ENCODE measurements at regions not wholly inside any gene's neighbourhood (a gene's known extent, or its start where the extent isn't known, plus 50 kb on each side); places are given as distances from the start of the nearest gene placed in this dataset.

- no peak for TF ChIP-seq CTCF (conservative IDR thresholded peaks at IDR 0.05)
- H3K4me2 ChIP-seq (ENCODE audit: insufficient read depth, insufficient read length, low read length), result no peak overlapping the region
- H3K4me1 Mint-ChIP-seq, result no peaks in the 10 kb centered on the region
These were observed 236.0 kb upstream of the POGK start for GRCh38 chr1:166603296-166603695.

More at GRCh38 chr1:166603296-166603695, 236.0 kb upstream of the POGK start:
- no peak overlapping the region for H3K18ac ChIP-seq (ENCODE audit: insufficient read length, low read depth, low read length)
- no peak overlapping the region for H4K8ac ChIP-seq (replicated peaks; ENCODE audit: insufficient read length, low read depth, low read length)
- no peak overlapping the region for H3K56ac ChIP-seq (ENCODE audit: insufficient read length, low read depth, low read length)
- H3K9me3 ChIP-seq (ENCODE audit: control insufficient read depth, low read depth, low read length), result no peaks in the 10 kb centered on the region
- no peak overlapping the region for H2BK120ac ChIP-seq (ENCODE audit: low read depth, low read length, poor library complexity, severe bottlenecking)
- H2BK5ac ChIP-seq (ENCODE audit: insufficient read length, low read length), result no peak overlapping the region
- H3K9ac ChIP-seq (ENCODE audit: extremely low read depth, insufficient read length, low read length), result no peak overlapping the region
- H2BK15ac ChIP-seq (ENCODE audit: low read depth, low read length), result no peak overlapping the region
- no peak overlapping the region for H3K4ac ChIP-seq (ENCODE audit: low read depth, low read length)
- no peak overlapping the region for H3K27ac ChIP-seq (ENCODE audit: insufficient read length, low read depth, low read length)
- DNase-seq, result no peak
- no peak overlapping the region for H3K23ac ChIP-seq (ENCODE audit: insufficient read length, low read depth, low read length)
- no peaks in the 10 kb centered on the region for H3K27me3 ChIP-seq (ENCODE audit: insufficient read depth, low read length)
- no peak overlapping the region for H4K91ac ChIP-seq (ENCODE audit: insufficient read length, low read depth, low read length)
- no peak overlapping the region for H3K27ac Mint-ChIP-seq
- no peak overlapping the region for H4K5ac ChIP-seq (ENCODE audit: insufficient read length, low read depth, low read length)
- peaks cover 0 to 7% (median 0%) of the 10 kb centered on the region in 3 experiments; a peak in 1 of 7 replicates for H3K36me3 Mint-ChIP-seq (ENCODE audit: insufficient read depth in 1 of 3, low read depth in 3 of 3)
- no peaks in the 10 kb centered on the region for H3K23me2 ChIP-seq (ENCODE audit: insufficient read length, low read depth, low read length, poor library complexity, severe bottlenecking)
- no peak overlapping the region for H2AK5ac ChIP-seq (ENCODE audit: insufficient read length, low read length)
- H3K9me3 Mint-ChIP-seq, result peaks cover 3 to 5% of the 10 kb centered on the region in 2 experiments; a peak in 2 of 5 replicates
- no peaks in the 10 kb centered on the region for H4K20me1 ChIP-seq (ENCODE audit: control insufficient read depth, insufficient read depth, insufficient read length)
- no peak overlapping the region for H3K14ac ChIP-seq (ENCODE audit: insufficient read depth, low read length)
- H3K27me3 Mint-ChIP-seq (ENCODE audit: low read depth), result no peaks in the 10 kb centered on the region; the same call in 1 of the 2 replicates
- H3T11ph ChIP-seq (ENCODE audit: low read length), result no peak overlapping the region
- no peak overlapping the region for H3K4me3 Mint-ChIP-seq
- no peak overlapping the region for H2BK20ac ChIP-seq (ENCODE audit: low read depth, low read length, poor library complexity, severe bottlenecking)
- no peaks in the 10 kb centered on the region for H3K4me1 ChIP-seq (ENCODE audit: insufficient read depth, low read length)
- no peaks in the 10 kb centered on the region for H3K79me2 ChIP-seq (ENCODE audit: insufficient read depth, low read length)
- no CpG with 5 or more reads among the region's 5 CpGs for WGBS (ENCODE audit: extremely low coverage, insufficient read length, low lambda C conversion rate)
- H2BK12ac ChIP-seq (ENCODE audit: insufficient read length, low read depth, low read length), result no peak overlapping the region
- no peaks in the 10 kb centered on the region for H3K79me1 ChIP-seq (ENCODE audit: insufficient read depth, low read depth, low read length, poor library complexity, severe bottlenecking)
- no peak overlapping the region for H2AFZ ChIP-seq (ENCODE audit: low read length)

Measured in H9 (cell line).